Parathyroid adenoma (tissue), 2 donors: ENCODE measurements at regions not wholly inside any gene's neighbourhood (a gene's known extent, or its start where the extent isn't known, plus 50 kb on each side); places are given as distances from the start of the nearest gene placed in this dataset.

ENCODE experiments used
- H2AFZ ChIP-seq: fragments of 300-600 bp; sonication (generic); one replicate; pipeline ENCODE4 v1.7.0; 2017; ENCODE audit warnings: antibody characterized with exemption, mild to moderate bottlenecking
- H3K27ac ChIP-seq: fragments of 300-600 bp; sonication (generic); one replicate; pipeline ENCODE4 v1.7.0; 2017
- H3K27me3 ChIP-seq: fragments of 300-600 bp; sonication (generic); one replicate; pipeline ENCODE4 v1.7.0; 2017; ENCODE audit warnings: low read length; ENCODE audit not compliant: control insufficient read depth, insufficient read depth
- H3K36me3 ChIP-seq: fragments of 300-600 bp; sonication (generic); one replicate; pipeline ENCODE4 v1.7.0; 2017; ENCODE audit warnings: low read length; ENCODE audit not compliant: control insufficient read depth, insufficient read depth
- H3K4me1 ChIP-seq: fragments of 300-600 bp; sonication (generic); one replicate; pipeline ENCODE4 v1.7.0; 2017; ENCODE audit warnings: control low read depth
- H3K4me2 ChIP-seq: fragments of 300-600 bp; sonication (generic); one replicate; pipeline ENCODE4 v1.7.0; 2017; ENCODE audit warnings: low read length
- H3K4me3 ChIP-seq: fragments of 300-600 bp; sonication (generic); one replicate; pipeline ENCODE4 v1.7.0; 2017; ENCODE audit warnings: low read depth, low read length
- H3K79me2 ChIP-seq: fragments of 300-600 bp; sonication (generic); one replicate; pipeline ENCODE4 v1.7.0; 2017; ENCODE audit warnings: control low read depth
- H3K9ac ChIP-seq: fragments of 300-600 bp; sonication (generic); one replicate; pipeline ENCODE4 v1.7.0; 2017; ENCODE audit warnings: mild to moderate bottlenecking
- H3K9me3 ChIP-seq: fragments of 300-600 bp; sonication (generic); one replicate; pipeline ENCODE4 v1.7.0; 2017; ENCODE audit warnings: low read length; ENCODE audit not compliant: control insufficient read depth
- CTCF ChIP-seq: fragments of 300-600 bp; sonication (generic); IDR thresholded peaks from one replicate; pipeline ENCODE4 v1.7.0; 2017; ENCODE audit warnings: antibody characterized with exemption, mild to moderate bottlenecking
- donor health status: primary hyperparathyroidism.

- H3K27ac ChIP-seq, result no peak overlapping the region
- no peak overlapping the region for H3K9ac ChIP-seq
- H3K27me3 ChIP-seq, result no peaks in the 10 kb centered on the region
- peaks cover 37% of the 10 kb centered on the region for H3K79me2 ChIP-seq
- H3K9me3 ChIP-seq, result no peaks in the 10 kb centered on the region
- no peaks in the 10 kb centered on the region for H3K36me3 ChIP-seq
- no peak overlapping the region for H3K4me2 ChIP-seq
- TF ChIP-seq CTCF, result no peak
- no peak overlapping the region for H2AFZ ChIP-seq
- no peak overlapping the region for H3K4me3 ChIP-seq
- peaks cover 8% of the 10 kb centered on the region for H3K4me1 ChIP-seq
These were observed 51.1 kb downstream of the GARRE1 start for GRCh38 chr19:34305221-34306083.

- H3K27ac ChIP-seq, result no peak overlapping the region
- H3K9ac ChIP-seq, result no peak overlapping the region
- no peaks in the 10 kb centered on the region for H3K9me3 ChIP-seq
- peaks cover 41% of the 10 kb centered on the region for H3K79me2 ChIP-seq
- H3K27me3 ChIP-seq, result no peaks in the 10 kb centered on the region
- no peak overlapping the region for H3K4me2 ChIP-seq
- H3K36me3 ChIP-seq, result no peaks in the 10 kb centered on the region
- TF ChIP-seq CTCF, result no peak
- no peak overlapping the region for H3K4me3 ChIP-seq
- peaks cover 11% of the 10 kb centered on the region for H3K4me1 ChIP-seq
- H2AFZ ChIP-seq, result no peak overlapping the region
These were observed 51.9 kb downstream of the GARRE1 start for GRCh38 chr19:34306213-34306661.

- Histone ChIP-seq H3K9ac (no peak overlapping the region), H3K4me1 (peaks cover 11% of the 10 kb centered on the region)
These were observed 52.5 kb downstream of the GARRE1 start for GRCh38 chr19:34306824-34307223.

GRCh38 chr19:34308381-34309367 is 54.3 kb downstream of the GARRE1 start:
- Histone ChIP-seq H3K79me2 (peaks cover 42% of the 10 kb centered on the region), H3K36me3 (no peaks in the 10 kb centered on the region), H3K9me3 (no peaks in the 10 kb centered on the region), H3K4me3 (no peak overlapping the region), H3K27ac (no peak overlapping the region), H3K27me3 (no peaks in the 10 kb centered on the region), H3K4me1 (peaks cover 11% of the 10 kb centered on the region), H2AFZ (no peak overlapping the region), H3K4me2 (no peak overlapping the region), H3K9ac (no peak overlapping the region)
- no peak for TF ChIP-seq CTCF

More at GRCh38 chr19:34306824-34307223, 52.5 kb downstream of the GARRE1 start:
- Histone ChIP-seq H3K4me2 (no peak overlapping the region), H3K27ac (no peak overlapping the region), H3K79me2 (peaks cover 42% of the 10 kb centered on the region), H3K9me3 (no peaks in the 10 kb centered on the region), H2AFZ (no peak overlapping the region), H3K4me3 (no peak overlapping the region), H3K36me3 (no peaks in the 10 kb centered on the region), H3K27me3 (no peaks in the 10 kb centered on the region)
- no peak for TF ChIP-seq CTCF
